ENCODE measurements at regions not wholly inside any gene's neighbourhood (a gene's known extent, or its start where the extent isn't known, plus 50 kb on each side); places are given as distances from the start of the nearest gene placed in this dataset.
"Not testable (repeated sequence)": the region's sequence is repeated elsewhere in the genome, so short reads cannot be mapped to it uniquely, and the experiment has no call there.

- TF ChIP-seq POLR2A (IDR thresholded peaks at IDR 0.05; ENCODE audit: low read depth, low read length); SPI1 (IDR thresholded peaks at IDR 0.05; ENCODE audit: low read depth, low read length); POLR2AphosphoS5 (IDR thresholded peaks at IDR 0.05; ENCODE audit: low read depth, low read length); POU2F2 (IDR thresholded peaks at IDR 0.05; ENCODE audit: low read depth, low read length); TAF1 (IDR thresholded peaks at IDR 0.05; ENCODE audit: low read depth, low read length); PAX5 (IDR thresholded peaks at IDR 0.05; ENCODE audit: insufficient read depth, low read length, severe bottlenecking): not testable (repeated sequence)
Measured at GRCh38 chr18:49682803-49683190, 120.9 kb downstream of the LIPG start.

Data from GM12891 (cell line).